ENCODE measurements at regions not wholly inside any gene's neighbourhood (a gene's known extent, or its start where the extent isn't known, plus 50 kb on each side); places are given as distances from the start of the nearest gene placed in this dataset.
A peak's percentile ranks its signal among the peaks of the same experiment; 100 is the strongest.

GRCh38 chr3:144141496-144141895 is 169.9 kb downstream of the DIPK2A start:
- no peaks in the 10 kb centered on the region for H3K36me3 ChIP-seq (ENCODE audit: low read depth, missing control alignments)
- no peak for DNase-seq
- peaks cover 3% of the 10 kb centered on the region for H3K4me1 ChIP-seq
- H3K27ac ChIP-seq, result peak overlapping the region; percentile 67 to 80
- H3K27me3 ChIP-seq, result no peaks in the 10 kb centered on the region
- intact Hi-C loops (cut with DNase I; ENCODE audit: low total_unique reads), result no loop called here
- no peak for TF ChIP-seq CTCF (IDR thresholded peaks at IDR 0.05)
- TF ChIP-seq POLR2A (IDR thresholded peaks at IDR 0.05), result no peak
- WGBS, 2 donors, result 92 to 95% methylated on average over 1 of the region's 1 CpG
- no peak overlapping the region for H3K4me3 ChIP-seq
- H3K9me3 ChIP-seq, result no peaks in the 10 kb centered on the region

GRCh38 chr3:144142151-144142840 is 170.7 kb downstream of the DIPK2A start:
- intact Hi-C loops (cut with DNase I; ENCODE audit: low total_unique reads), result no loop called here

GRCh38 chr3:144148356-144148755 is 176.7 kb downstream of the DIPK2A start:
- intact Hi-C loops (cut with DNase I; ENCODE audit: low total_unique reads), result no loop called here
- 94 to 100% methylated on average over 2 of the region's 2 CpGs for WGBS, 2 donors
- no peak overlapping the region for H3K4me3 ChIP-seq
- no peak overlapping the region for H3K27ac ChIP-seq
- DNase-seq, result no peak
- no peaks in the 10 kb centered on the region for H3K36me3 ChIP-seq (ENCODE audit: low read depth, missing control alignments)
- no peaks in the 10 kb centered on the region for H3K9me3 ChIP-seq
- H3K4me1 ChIP-seq, result no peaks in the 10 kb centered on the region
- TF ChIP-seq POLR2A (IDR thresholded peaks at IDR 0.05) (no peak), CTCF (IDR thresholded peaks at IDR 0.05) (no peak)
- no peaks in the 10 kb centered on the region for H3K27me3 ChIP-seq

More at GRCh38 chr3:144142151-144142840, 170.7 kb downstream of the DIPK2A start:
- Histone ChIP-seq H3K27me3 (no peaks in the 10 kb centered on the region), H3K9me3 (no peaks in the 10 kb centered on the region), H3K36me3 (ENCODE audit: low read depth, missing control alignments) (no peaks in the 10 kb centered on the region), H3K27ac (peak overlapping the region; percentile 67 to 80), H3K4me3 (no peak overlapping the region), H3K4me1 (peaks cover 3% of the 10 kb centered on the region)
- TF ChIP-seq POLR2A (IDR thresholded peaks at IDR 0.05) (no peak), CTCF (IDR thresholded peaks at IDR 0.05) (no peak)
- WGBS, 2 donors, result 33 to 39% methylated on average over 4 to 5 of the region's 5 CpGs
- peak; percentile 30 for DNase-seq

GRCh38 chr3:144151983-144152382 is 180.4 kb downstream of the DIPK2A start:
- Histone ChIP-seq H3K27ac (no peak overlapping the region), H3K4me3 (no peak overlapping the region), H3K9me3 (no peaks in the 10 kb centered on the region), H3K4me1 (no peaks in the 10 kb centered on the region), H3K27me3 (no peaks in the 10 kb centered on the region), H3K36me3 (ENCODE audit: low read depth, missing control alignments) (no peaks in the 10 kb centered on the region)
- intact Hi-C loops (cut with DNase I; ENCODE audit: low total_unique reads), result no loop called here
- TF ChIP-seq POLR2A (IDR thresholded peaks at IDR 0.05), result no peak
- no peak for TF ChIP-seq CTCF (IDR thresholded peaks at IDR 0.05)
- 91 to 95% methylated on average over 3 of the region's 3 CpGs for WGBS, 2 donors
- DNase-seq, result no peak

- no peak for DNase-seq
- H3K9me3 ChIP-seq, result no peaks in the 10 kb centered on the region
- H3K4me1 ChIP-seq, result no peaks in the 10 kb centered on the region
- H3K4me3 ChIP-seq, result no peak overlapping the region
- H3K36me3 ChIP-seq (ENCODE audit: low read depth, missing control alignments), result no peaks in the 10 kb centered on the region
- H3K27ac ChIP-seq, result no peak overlapping the region
- intact Hi-C loops (cut with DNase I; ENCODE audit: low total_unique reads), result no loop called here
- no peak for TF ChIP-seq CTCF (IDR thresholded peaks at IDR 0.05)
- TF ChIP-seq POLR2A (IDR thresholded peaks at IDR 0.05), result no peak
- no peaks in the 10 kb centered on the region for H3K27me3 ChIP-seq
Measured at GRCh38 chr3:144160627-144161026, 189.0 kb downstream of the DIPK2A start.
